Calu3 (cell line): ENCODE measurements at regions not wholly inside any gene's neighbourhood (a gene's known extent, or its start where the extent isn't known, plus 50 kb on each side); places are given as distances from the start of the nearest gene placed in this dataset.

Source experiments
- BruUV-seq: library from RNA; stranded (reverse); fragments of 400-500 nt; replicated peaks from 2 replicates; lab custom pipeline; 2021; lab: Mats Ljungman, UMichigan
- CTCF ChIA-PET: fragments of 300-600 bp; sonication (Branson Sonifier 250); formaldehyde crosslinking; loops from one replicate; lab custom pipeline; 2022; ENCODE audit warnings: antibody characterized with exemption; lab: Charles Lee
- DNase-seq: peaks from one replicate; pipeline ENCODE4 v3.0.0; 2022
- H3K27ac Mint-ChIP-seq: one replicate; pipeline ENCODE4 v1.8.0; 2022; ENCODE audit warnings: mixed read lengths; ENCODE audit not compliant: unreplicated experiment
- H3K27me3 Mint-ChIP-seq: one replicate; pipeline ENCODE4 v1.8.0; 2022; ENCODE audit warnings: mixed read lengths; ENCODE audit not compliant: unreplicated experiment
- H3K36me3 Mint-ChIP-seq: one replicate; pipeline ENCODE4 v1.8.0; 2022; ENCODE audit warnings: mild to moderate bottlenecking, moderate library complexity, mixed read lengths; ENCODE audit not compliant: insufficient read depth, unreplicated experiment
- H3K4me1 Mint-ChIP-seq: one replicate; pipeline ENCODE4 v1.8.0; 2022; ENCODE audit warnings: mild to moderate bottlenecking, low read depth, mixed read lengths; ENCODE audit not compliant: unreplicated experiment
- H3K4me3 Mint-ChIP-seq: one replicate; pipeline ENCODE4 v1.8.0; 2022; ENCODE audit warnings: mild to moderate bottlenecking, low read depth, moderate library complexity, mixed read lengths; ENCODE audit not compliant: unreplicated experiment
- H3K9me3 Mint-ChIP-seq: one replicate; pipeline ENCODE4 v1.8.0; 2022; ENCODE audit warnings: low read depth, mixed read lengths; ENCODE audit not compliant: unreplicated experiment
- CTCF ChIP-seq: fragments of 200-600 bp; IDR thresholded peaks from one replicate; pipeline ENCODE4 v1.8.0; 2022; ENCODE audit warnings: antibody characterized with exemption; ENCODE audit not compliant: unreplicated experiment
- intact Hi-C: fragments of 100-400 bp; cut with micrococcal nuclease; formaldehyde crosslinking; loops from one replicate; pipeline ENCODE4 v1.10.0; 2022; ENCODE audit not compliant: unreplicated experiment

DNA sequence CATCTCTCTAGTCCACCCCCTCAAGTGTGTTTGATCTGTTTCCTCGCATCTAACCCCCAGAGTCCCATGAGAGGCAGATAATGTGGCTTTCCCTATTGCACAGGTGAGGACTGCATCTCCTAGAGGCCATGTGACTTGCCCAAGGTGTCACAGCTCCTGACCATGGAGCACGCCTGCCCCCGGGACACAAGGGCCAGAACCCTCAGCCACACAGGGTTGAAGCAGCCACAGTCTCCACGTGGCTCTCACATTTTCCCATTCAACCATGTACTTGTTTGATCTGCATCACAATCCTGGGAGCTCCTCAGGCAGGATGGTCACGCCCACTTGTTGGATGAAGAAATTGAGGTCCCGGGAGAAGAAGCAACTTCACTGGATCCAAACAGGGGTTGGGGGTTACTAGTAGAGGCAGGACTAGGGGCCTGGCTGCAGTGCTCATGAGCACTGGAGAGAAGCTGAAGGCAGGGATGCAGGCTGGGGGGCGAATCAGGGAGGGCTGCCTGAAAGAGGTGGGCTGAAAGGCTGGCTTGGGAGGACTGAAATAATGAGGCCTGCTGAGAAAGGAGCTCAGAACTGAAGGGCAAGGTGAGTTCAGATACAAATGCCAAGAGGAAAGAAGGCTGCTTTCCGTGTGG, 207.9 kb downstream of the PTPRU start:
- no peak overlapping the region for H3K4me3 Mint-ChIP-seq
- TF ChIP-seq CTCF = no peak
- no TSS peak for BruUV-seq
- peaks cover 18% of the 10 kb centered on the region for H3K4me1 Mint-ChIP-seq
- intact Hi-C loops = no loop called here
- H3K36me3 Mint-ChIP-seq = no peaks in the 10 kb centered on the region
- peaks cover 82% of the 10 kb centered on the region for H3K27me3 Mint-ChIP-seq
- no peak overlapping the region for H3K27ac Mint-ChIP-seq
- no peak for DNase-seq
- H3K9me3 Mint-ChIP-seq = no peaks in the 10 kb centered on the region
- CTCF ChIA-PET = no interaction called here

GRCh38 chr1:29441916-29442668, 205.8 kb downstream of the PTPRU start:
- Mint-ChIP-seq H3K27me3 (peaks cover 82% of the 10 kb centered on the region), H3K36me3 (no peaks in the 10 kb centered on the region), H3K4me3 (no peak overlapping the region), H3K9me3 (no peaks in the 10 kb centered on the region), H3K4me1 (peaks cover 18% of the 10 kb centered on the region), H3K27ac (no peak overlapping the region)
- no TSS peak for BruUV-seq
- intact Hi-C loops = no loop called here
- no peak for DNase-seq
- TF ChIP-seq CTCF = no peak
- CTCF ChIA-PET = no interaction called here

- no peaks in the 10 kb centered on the region for H3K36me3 Mint-ChIP-seq
- H3K4me3 Mint-ChIP-seq = no peak overlapping the region
- peaks cover 79% of the 10 kb centered on the region for H3K27me3 Mint-ChIP-seq
- BruUV-seq = no TSS peak
- TF ChIP-seq CTCF = no peak
- intact Hi-C loops = no loop called here
- H3K9me3 Mint-ChIP-seq = no peaks in the 10 kb centered on the region
- DNase-seq = no peak
- H3K27ac Mint-ChIP-seq = no peak overlapping the region
- H3K4me1 Mint-ChIP-seq = peaks cover 18% of the 10 kb centered on the region
- CTCF ChIA-PET = no interaction called here
Observed at GRCh38 chr1:29439615-29440014, 203.3 kb downstream of the PTPRU start.

- peaks cover 79% of the 10 kb centered on the region for H3K27me3 Mint-ChIP-seq
- TF ChIP-seq CTCF = no peak
Observed at GRCh38 chr1:29438991-29439390, 202.7 kb downstream of the PTPRU start.

More at GRCh38 chr1:29438991-29439390, 202.7 kb downstream of the PTPRU start:
- H3K36me3 Mint-ChIP-seq = no peaks in the 10 kb centered on the region
- CTCF ChIA-PET = no interaction called here
- intact Hi-C loops = no loop called here
- H3K27ac Mint-ChIP-seq = no peak overlapping the region
- DNase-seq = no peak
- H3K4me1 Mint-ChIP-seq = peaks cover 14% of the 10 kb centered on the region
- H3K9me3 Mint-ChIP-seq = no peaks in the 10 kb centered on the region
- no peak overlapping the region for H3K4me3 Mint-ChIP-seq
- BruUV-seq = no TSS peak
